HG03064 (cell line): ENCODE measurements at regions not wholly inside any gene's neighbourhood (a gene's known extent, or its start where the extent isn't known, plus 50 kb on each side); places are given as distances from the start of the nearest gene placed in this dataset.

Source experiments
- ATAC-seq: cut with Tn5 transposase; IDR thresholded peaks from one replicate; pipeline ENCODE4 v1.9.1; 2021; ENCODE audit warnings: low read depth; ENCODE audit not compliant: unreplicated experiment

DNA sequence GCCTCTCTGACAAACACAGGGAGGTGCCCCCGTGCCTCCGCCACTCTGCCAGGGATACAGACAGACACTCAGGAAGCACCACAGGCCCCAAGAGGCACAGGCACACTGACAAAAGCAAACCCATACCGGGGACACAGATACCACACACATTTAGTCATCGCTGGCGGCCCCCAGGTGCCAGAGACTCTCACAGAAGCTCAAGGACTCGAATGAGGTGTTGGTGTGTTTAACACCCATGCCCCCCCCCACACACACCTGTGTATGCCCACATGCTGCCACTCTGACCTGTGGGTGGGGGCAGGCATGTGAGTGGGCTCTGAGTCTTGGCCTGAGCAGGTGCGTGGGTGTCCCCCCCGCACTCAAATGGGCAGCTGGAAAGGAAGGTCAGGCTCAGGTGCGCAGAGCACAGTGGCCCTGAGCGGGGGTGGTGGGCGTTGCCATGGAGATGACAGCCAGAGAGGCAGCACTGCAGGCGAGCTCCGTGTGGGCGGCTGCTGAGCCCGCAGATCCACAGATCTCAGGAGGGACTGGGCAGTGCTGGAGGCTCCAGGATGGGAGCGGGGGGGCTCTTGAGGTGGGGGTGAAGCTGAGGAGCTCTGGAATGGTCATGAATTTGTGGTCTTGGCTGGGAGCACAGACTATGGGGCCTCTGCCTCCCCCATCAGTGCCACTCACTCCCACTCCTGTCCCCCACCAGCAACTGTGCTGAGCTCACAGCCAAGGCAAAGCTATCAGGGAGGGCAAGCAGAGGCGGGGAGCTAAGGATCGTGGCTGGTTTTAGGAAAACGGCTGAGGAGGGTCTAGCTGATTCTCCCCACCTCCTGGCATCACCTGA is 73.9 kb upstream of the TAF1B start:
- no peak for ATAC-seq

DNA sequence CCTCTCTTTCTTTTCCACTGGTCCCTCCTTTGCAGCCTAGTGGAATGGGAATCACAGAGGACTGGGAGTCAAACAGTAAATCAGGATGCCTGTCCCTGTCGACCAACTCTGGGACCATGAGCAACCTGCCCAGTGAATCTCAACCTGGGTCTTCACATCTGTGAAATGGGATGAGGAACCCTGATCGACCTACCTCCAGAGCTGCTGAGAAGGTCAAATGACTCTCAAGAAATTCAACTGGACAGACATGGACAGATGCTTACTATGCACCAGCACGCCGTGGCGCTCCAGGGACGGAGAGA is 73.3 kb upstream of the TAF1B start:
- no peak for ATAC-seq

DNA sequence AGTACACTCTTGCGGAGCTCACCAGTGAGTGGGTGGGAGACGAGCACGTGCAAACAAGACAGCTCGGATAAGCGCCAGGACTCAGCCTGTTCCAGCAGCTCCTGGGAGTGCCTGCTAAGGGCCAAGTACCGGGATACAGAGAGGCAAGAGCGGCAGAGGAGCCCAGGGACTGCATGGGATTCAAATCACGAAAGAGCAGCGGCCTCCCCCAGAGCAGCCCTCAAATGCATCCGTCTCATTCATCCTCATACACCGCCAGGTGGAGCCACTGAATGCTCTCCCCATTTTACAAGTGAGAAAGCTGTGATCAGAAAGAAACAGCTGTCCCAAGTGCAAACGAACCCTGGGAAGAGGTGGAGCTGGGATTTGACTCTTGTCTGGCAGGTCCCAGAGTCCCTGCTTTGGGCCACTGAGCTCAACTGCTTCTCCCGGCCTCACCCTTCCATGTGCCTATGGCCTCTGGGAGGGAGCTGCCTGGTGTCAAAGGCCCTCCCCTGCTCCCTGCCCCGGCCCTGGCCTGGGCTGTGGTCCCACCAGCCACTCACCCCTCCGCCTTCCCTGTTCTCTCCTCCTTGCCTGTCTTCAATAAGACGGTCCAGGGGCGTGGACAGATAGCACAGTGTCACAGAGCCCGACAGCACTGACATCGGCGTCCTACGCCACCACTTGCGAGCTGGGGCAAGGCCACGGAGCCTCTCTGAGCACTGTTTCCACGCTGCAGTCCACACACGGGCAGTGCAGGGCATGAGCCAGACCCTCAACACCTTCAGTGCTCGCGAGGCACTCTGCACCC is 72.8 kb upstream of the TAF1B start:
- ATAC-seq, result no peak

DNA sequence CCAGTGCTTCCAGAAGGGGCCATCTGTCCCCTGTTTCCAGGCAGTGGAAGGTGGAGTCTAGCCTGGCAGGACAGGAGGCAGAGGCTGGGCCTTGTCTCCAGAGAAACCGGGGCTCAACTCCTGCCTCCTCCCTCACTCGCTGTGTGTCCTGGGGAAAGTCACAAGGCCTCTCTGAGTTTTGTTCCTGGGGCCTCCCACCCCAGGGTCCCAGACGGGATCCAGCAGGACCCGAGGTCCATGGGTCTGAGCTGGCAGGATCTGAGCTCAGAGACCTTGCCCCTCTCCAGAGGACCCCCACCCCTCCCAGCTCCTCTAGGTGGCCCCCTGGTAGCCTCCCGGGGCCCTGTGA is 72.2 kb upstream of the TAF1B start:
- ATAC-seq, result no peak

DNA sequence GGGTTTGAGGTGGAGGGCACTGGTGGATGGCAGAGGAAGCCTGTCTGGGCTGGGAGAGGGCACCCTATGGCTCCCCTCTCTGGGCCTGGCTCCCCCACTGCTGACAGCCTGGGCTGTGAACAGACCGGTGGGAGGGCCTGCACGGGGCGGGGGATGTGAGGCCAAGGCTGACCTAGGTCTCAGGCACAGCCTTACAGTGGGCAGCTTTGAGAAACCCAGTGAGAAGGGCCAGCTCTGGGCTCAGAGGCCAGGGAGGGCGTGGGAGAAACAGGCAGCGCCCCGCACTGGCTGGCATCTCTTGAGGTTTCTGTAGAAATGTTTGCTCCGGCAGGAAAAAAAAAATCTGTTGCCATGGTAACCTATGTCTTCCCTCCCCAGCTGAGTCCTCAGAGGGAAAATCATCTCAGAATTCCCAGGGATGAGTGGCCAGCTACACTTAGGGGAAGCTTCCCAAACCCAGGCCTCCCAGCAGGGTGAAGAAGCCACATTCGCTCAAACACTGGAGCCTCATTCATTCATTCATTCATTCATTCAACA is 71.7 kb upstream of the TAF1B start:
- no peak for ATAC-seq

DNA sequence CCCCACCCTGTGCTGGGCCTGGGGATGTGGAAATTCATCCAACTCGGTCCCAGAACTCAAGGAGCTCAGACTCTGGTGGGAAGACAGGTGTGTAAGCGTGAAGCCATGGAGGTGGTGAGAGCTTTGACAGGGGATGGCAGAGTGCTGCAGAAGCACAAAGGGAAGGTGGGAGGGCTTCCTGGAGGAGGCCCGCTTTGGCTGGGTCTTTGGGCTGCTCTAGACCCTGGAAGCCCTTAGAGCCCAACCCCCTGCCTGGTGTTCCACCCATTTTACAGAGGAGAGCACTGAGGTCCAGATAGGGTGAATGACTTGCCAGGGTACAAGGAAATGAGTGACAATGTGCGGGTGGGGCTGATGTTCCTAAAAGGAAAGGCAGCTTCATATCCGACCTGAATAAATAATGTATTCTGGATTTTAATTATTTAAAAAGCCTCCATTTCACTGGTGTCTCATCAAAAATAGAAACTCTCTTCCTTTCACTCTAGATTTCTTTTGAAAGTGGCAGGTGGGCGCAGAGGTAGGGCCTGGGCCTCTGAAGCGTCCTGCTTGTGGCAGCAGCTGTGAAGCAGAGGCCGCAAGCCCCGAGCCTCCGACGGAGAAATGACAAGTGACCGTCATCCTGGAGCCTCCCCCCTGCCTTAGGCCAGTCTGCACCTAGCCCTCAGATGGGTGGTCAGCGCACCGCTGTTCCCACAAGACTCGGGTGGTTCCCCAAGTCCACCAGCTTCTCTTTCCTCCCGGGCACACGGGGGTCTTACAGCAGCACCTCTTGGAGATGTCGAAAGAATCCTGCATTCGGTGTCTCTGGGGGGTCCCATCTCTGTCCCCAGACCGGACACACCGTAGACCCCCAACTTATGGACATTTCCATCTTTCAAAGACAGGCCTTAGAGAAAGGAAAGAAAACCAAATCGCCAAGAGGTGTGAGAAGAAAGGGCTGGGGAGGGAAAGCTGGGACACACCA is 71.0 kb upstream of the TAF1B start:
- ATAC-seq, result no peak

DNA sequence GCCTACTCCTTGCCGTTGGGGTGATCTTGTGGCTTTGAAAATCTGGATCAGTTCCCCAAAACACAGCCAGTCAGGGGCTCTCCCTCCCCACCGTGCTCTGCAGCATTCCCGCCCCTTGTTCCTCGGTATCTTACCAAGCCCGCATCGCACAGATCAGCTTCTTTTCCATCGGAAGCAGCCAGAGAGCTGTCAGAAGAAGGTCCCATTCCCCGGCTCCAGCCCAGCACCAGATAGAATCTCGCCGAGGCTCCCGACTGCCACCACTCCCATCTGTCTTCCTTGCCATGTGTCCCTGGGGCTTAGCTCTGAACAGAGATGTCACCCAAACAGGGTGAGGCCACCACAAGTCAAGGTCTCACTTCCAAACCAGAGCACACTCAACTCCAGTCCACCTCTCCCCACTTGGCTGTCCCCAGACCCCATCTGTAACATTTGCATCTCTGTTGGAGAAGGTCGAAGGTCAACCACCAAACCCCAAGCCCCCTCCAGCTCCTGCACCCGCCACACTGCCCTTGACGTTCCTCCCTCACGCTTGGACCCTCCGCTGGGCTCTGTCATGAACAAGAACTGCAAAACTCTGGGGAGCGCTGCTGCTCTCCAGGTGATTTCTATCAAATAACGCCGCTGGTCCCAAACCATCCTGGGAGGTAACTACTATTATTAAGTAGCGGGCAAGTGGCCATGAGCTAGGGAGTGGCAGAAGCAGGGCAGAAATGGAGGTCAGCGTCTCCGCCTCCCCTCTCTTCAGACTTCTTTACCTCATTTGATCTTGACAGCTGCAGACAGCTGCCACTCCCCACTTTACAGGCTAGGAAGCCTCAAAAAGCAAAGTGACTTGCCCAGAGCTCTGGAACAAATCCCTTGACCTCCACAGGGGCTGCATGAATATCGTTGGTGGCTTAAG is 70.0 kb upstream of the TAF1B start:
- no peak for ATAC-seq

DNA sequence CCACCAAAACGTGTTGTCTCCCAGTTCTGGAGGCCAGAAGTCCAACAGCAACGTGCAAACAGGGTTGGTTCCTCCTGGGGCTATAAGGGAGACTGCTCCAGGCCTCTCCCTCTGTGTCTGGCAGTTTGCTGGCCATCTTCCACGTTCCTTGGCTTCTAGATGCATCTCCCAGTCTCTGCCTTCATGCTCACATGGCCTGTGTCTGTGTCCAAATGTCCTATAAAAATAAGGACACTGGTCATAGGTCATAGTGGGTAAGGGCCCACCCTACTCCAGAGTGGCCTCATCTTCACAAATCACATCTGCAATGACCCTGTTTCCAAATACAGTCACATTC is 69.4 kb upstream of the TAF1B start:
- ATAC-seq, result no peak

DNA sequence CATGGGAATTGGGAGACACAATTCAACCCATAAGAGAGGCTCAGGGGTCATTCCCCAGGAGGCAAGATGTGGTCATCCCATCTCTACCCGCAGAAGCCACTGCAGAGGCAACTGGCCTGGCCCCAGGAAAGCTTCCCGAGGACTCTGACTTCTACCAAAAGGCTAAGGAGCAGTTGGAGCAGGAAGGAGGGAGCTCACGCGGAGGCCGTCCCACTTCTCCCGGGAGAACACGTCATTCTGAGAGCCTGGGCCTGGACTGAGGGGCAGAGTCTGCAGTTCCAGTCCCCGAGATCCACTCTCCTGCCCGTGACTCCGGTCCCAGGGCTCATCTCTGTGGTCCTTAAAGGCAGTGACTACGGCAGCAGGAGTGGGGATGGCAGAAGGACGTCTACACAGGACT is 69.0 kb upstream of the TAF1B start:
- no peak for ATAC-seq

DNA sequence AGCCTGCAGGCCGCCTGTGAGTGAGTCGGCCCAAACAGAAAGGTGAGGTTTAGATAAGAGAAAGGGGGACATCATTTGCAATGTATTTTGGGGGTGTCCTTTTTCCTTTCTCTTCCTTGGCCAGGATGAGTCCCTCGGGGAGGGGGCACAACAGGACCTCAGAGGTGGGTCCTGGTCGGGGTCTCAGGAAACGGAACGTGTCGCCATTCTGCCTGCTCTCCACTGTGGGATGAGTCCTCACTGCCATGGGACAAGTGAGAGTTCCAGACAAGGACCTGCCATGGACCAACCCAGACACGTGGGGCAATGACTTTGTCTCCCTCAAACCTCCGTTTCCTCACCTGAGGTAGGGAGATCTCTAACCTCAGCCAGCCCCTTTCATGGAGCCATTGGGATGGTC is 67.9 kb upstream of the TAF1B start:
- ATAC-seq, result no peak

DNA sequence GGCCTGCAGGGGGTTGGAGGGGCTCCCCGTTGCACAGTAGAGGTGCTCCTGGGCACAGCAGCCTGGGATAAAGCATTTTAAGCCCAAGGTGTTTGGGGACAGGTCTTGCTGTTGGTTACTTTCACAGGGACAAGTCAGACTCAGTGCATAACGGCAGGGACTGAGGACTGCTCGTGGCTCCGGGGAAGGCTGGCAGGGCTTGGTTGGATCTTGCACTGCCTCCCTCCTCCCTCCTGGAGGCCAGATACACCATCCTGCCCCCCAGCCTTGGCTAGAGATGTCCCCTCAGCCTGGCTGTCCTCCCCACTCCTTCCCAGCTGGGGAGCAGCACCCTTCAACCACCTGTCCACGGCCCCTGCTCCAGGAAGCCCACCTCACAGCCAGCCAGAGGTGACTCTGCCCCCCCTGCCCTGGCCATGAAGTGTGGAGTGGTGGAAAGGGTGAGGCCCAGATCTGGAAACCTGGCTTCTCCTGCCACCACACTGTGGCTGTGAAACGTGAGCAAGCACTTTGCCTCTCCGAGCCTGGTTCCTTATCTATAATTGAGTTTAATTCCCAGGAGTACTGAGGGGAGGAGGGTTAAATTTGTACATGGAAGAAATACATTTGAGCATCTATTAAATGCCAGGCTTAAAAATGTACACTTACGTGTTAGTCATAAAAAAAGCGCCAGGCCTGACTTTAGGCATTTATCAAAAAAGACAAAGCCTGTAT is 67.1 kb upstream of the TAF1B start:
- no peak for ATAC-seq

DNA sequence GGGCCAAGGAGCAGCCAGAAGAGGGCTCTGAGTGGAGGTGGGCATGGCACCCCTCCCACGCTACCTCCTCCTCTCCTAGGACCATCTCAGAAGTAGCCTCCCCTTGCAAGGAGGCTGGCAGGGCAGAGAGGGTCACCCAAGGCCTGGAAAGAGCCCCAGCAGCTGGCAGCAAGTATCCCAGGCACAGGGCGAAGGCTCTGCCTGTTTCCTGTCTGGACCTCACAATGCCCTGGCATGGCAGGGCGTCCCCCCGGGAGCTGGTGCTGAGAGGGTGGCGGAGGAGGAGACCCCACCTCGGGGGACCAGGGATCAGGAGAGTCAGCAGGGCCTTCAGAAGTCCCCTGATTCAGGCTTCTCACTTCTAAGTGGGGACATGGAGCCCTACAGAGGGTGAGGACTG is 66.2 kb upstream of the TAF1B start:
- no peak for ATAC-seq

DNA sequence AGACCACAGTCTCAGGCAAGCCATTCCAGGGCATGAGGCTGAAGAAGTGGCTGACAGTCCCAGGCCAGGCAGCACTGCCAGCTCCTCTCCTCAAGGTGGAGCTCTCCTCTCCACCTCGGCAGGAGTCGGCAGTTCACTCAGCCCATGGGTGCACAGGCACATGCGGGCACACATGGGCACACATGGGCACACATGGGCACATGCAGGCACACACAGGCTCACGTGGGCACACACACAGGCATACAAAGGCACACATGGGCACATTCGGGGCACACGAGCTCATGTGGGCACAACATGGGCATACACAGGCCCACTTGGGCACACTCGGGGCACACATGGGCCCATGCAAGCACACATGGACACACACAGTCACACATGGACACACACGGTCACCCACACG is 65.3 kb upstream of the TAF1B start:
- ATAC-seq, result no peak

DNA sequence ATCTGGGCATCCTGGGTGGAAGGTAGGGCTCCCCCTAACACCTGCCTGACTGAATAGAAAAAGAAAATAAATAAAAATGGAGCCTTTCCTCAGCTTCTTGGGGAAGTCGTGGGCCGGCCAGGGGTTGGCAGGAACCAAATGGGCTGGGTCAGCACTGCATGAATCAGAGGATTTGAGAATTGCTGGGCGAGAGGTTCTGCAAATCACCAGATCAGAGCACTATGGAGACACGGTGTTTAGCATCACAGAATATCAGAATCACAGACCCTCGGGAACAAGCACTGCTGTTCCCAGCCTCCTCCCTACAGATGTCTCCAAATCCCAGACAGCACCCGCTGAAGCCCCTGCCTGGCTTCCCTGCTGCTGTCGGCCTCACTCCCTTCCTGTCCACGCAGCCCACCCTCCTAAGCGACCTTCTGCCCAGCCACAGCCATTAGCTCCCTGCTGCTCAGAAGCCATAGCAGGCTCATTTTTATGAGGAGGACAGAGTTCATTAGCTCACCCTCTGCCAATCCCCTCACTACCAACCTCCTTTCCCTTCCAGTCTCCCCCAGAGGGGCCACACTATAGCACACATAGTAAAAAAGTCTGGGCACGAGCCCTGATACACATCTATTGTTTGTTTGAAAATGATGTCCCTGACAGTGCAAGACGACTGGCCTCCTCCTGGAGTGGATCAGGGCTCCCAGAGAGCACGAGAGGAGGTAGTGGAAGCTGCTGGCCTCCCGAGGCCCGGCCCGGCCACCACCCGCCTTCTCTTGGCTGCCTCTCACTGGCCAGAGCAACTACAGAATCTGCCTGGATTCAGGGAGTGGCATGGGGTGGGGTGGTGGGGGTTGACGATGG is 64.6 kb upstream of the TAF1B start:
- ATAC-seq, result no peak

DNA sequence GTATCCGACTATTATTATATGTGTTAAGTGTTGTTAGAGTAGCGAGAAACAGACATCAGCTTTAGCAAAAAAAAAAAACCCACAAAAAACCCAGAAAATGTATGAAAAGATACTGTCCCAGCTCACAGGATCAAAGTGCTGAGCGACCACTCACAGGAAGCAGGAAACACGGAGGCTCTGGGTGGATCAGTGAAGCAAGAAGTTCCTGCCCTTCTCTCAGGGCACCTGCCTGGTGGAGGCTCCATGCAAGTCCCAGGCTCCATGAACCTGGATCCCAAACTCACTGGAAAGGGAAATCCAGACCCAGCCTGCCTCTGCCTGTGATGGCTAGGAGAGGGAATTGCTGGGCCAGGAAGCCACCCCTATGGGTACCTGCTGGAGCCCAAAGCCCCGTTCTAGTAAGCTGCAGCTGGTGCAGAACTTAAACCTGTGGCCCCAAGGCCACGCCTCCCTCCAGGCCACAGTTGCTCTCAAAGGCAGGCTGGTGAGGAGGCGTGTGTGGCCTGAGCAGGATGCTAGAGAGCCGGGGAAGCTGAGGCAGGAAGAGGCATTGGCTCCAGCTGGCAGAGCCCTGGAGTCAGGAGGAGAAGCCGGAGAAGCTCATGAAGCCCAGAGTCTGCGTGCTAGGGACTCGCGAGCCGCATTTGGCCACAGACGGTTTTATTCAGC is 63.5 kb upstream of the TAF1B start:
- ATAC-seq, result no peak

DNA sequence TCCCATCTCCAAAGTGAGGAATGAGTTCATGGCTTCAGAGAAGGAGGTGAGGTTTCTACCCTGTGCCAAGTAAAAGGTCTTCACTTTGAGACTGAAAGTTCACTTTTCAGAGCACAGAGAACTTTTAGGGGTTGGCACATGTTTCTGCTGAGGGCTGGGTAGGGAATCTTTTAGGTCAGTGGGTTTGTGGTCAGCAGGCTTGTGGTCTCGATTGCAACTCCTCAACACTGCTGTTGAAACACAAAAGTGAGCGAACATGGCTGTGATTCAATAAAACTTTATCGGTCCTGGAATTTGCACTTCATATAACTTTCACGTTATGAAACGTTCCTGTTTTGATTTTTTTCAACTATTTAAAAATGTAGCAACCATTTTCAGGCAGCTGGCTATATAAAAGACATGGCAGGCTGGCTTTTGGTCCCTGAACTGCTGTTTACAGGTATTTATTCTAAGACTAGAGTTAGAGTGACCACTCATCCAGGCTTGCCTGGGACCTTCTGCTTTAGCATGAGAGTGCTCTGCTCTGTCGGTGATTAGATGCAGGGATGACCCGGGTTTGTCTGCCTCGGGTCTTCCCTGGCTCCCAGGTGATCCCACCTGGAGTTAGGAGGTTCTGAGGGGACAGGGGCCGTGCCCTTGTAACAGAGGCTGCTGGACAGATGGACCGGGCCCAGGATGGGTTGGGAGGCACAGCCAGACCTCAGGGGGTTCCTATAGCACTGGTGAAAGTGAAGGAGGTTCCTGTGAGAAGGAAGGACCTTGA is 62.7 kb upstream of the TAF1B start:
- no peak for ATAC-seq

DNA sequence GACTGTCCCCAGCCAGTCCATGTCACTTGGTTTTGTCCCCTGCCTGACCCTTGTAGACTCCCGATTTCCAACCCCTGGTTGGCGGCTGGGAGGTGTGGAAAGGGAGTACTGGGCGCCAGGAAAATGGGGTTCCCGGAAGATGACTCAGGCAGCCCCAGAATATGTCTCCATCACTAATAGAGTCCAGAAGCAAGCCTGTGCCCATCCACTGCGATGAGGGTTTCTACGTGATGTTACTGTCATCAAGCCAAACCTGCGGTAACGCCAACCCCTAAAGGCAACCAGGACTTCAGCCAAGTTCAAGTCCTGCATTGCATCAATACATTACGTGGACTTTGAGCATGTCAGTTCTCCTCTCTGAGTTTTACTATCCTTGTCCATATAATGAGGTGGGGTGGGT is 62.0 kb upstream of the TAF1B start:
- ATAC-seq, result no peak
